PC-9 (cell line): ENCODE measurements at regions not wholly inside any gene's neighbourhood (a gene's known extent, or its start where the extent isn't known, plus 50 kb on each side); places are given as distances from the start of the nearest gene placed in this dataset.

Source experiments
- EZH2 ChIP-seq: fragments of 200-600 bp; sonication (generic); IDR thresholded peaks from 2 replicates; pipeline ENCODE4 v1.8.0; 2017; ENCODE audit warnings: antibody characterized with exemption, low read depth
- TF ChIP-seq, protein P1 (sequence below): fragments of 200-600 bp; sonication (generic); conservative IDR thresholded peaks from 2 replicates; pipeline ENCODE4 v1.6.1; 2017; ENCODE audit warnings: mixed run types, antibody characterized with exemption, mild to moderate bottlenecking, moderate library complexity

DNA sequence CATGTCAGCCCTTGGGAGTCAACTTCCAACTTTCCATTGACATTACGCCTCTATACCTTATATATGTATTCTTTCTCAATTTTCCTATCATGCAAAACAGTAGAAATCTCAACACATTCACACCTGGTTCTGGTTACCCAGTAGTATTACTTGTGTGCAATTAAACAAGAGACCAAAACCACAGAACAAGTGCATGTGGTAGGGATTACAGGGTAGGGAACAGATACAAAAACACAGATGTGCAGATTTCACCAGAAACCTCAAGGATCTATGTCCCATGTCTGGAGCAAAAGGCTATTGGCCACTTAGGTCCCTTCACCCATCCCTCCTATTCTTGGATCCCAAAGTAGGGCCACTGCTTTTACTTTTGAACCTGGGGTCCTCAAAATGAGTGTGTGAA lies 143.6 kb upstream of the ZCCHC13 start:
- TF ChIP-seq, protein P1, sequence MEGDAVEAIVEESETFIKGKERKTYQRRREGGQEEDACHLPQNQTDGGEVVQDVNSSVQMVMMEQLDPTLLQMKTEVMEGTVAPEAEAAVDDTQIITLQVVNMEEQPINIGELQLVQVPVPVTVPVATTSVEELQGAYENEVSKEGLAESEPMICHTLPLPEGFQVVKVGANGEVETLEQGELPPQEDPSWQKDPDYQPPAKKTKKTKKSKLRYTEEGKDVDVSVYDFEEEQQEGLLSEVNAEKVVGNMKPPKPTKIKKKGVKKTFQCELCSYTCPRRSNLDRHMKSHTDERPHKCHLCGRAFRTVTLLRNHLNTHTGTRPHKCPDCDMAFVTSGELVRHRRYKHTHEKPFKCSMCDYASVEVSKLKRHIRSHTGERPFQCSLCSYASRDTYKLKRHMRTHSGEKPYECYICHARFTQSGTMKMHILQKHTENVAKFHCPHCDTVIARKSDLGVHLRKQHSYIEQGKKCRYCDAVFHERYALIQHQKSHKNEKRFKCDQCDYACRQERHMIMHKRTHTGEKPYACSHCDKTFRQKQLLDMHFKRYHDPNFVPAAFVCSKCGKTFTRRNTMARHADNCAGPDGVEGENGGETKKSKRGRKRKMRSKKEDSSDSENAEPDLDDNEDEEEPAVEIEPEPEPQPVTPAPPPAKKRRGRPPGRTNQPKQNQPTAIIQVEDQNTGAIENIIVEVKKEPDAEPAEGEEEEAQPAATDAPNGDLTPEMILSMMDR, result no peak
- TF ChIP-seq EZH2, result no peak
